ENCODE measurements at regions not wholly inside any gene's neighbourhood (a gene's known extent, or its start where the extent isn't known, plus 50 kb on each side); places are given as distances from the start of the nearest gene placed in this dataset.

DNA sequence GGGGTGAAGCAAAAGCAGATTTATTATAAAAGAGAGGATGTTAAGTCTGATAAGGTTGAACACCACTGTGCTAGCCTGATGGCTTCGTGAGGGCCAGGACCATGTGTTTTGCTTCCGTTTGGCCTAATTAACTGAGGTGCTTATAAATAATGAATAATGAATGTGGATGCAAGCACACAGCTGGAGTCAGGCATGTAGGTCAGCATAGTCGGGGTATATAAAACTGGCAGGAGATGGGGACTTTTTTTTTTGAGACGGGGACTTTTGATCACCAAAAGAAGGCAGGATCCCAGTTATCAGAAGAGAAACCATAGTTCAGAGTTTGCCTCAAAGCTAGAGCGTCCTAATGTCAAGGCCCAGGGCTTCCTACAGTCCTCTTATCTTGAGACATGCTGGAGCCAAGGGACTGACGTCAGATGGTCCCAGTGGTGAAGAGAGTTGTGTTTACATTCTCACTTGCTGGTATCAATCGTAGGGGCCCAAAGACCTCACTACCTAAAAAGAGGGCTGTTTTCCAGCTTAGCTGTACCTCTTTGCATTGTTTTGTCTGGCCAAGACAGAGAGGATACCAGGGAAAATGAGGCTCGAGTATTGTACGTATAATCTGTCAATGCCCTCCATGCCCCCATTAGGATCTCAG, 50.4 kb downstream of the RTL9 start:
- no peak for DNase-seq (ENCODE audit: low read depth in 2 of 2)

DNA sequence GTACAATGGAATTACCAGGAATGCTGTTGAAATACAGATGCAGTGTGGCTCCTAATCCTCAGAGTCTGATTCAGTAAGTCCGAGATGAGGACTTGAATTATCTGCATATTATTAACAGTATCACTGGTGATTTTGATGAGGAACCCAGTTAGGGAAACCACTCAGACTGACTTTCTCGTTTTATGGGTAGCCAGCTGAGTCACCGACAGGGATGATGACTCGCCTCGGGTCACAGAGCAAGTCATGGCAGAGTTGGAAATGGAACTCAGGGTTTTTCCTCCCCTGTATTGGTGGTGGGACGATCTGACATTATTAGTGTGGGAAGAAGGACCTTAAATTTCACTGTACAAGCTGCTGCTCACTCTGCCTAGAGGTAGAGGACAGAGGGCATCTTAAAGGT, 51.3 kb downstream of the RTL9 start:
- no peak for DNase-seq (ENCODE audit: low read depth in 2 of 2)

DNA sequence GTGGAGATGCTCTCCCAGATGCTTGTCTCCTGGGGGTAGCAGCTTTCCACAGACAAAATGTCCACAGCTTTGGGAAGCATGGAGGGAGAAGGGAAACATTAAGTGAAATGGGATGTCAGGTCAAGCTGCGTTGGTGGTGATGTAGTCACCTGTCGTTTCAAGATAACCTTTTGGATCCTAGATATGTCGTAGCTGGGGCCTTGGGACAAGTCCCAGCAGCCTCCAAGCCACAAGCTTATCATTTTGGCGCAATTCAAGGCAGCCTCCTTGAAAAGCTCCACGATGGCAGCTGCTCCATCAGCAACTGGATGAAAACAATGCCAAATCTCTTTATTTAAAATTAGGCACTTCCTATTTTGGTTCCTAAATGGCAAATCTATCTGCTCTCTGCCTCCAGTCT, 52.0 kb downstream of the RTL9 start:
- DNase-seq (ENCODE audit: low read depth in 2 of 2) = no peak

DNA sequence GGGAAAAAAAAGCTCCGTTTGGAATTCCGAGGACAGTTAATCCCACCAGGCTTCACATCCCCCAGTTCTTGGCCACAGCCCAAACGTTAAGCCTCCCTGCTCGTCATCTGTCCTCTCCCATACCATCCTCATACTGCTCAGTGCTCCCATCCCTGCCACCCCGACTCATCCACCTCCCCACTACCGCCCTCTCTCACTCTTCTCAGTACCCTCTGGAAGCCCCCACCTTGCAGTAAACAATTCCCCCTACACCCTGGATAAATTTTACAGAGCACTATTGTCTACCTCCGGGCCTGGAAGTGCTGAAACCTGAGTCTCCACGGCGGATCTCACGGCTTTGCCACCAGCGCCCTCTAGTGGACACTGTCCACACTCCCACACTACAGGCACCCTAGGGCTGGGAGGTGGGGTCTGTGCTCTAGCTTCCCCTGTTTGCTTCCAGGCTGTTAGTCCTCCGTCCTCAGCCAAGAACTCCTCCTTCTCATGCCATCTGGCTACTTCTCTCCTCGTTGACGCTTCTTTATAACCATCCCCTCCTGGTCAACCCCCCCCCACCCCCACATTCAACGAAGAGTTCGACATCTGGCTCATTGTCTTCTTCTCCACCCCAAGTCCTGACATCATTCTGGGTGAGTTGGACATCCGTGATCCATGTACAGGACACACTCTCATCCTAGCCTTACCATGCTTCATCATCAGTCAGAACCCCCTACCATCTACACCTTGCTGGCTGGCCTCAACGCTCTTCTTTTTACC, 54.5 kb downstream of the RTL9 start:
- peak; percentile 31 to 36 for DNase-seq (ENCODE audit: low read depth in 2 of 2)

DNA sequence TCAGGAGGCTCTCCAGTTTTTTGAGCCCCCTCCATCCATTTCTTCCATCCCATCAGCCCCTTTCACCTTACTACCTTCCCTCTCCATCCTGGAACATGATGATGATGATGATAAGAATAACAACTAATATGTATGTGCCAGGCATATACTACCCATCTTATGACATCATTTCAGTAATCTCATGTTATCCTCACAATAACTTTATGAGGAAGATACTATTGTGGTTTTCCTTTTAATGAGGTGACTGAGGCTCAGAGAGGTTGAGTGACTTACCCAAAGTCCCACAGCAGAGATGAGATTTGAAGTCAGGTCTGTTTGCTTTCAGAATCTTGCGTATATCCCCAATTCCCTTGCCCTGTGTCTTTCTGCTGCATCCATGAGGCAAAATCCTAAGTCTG, 55.1 kb downstream of the RTL9 start:
- DNase-seq (ENCODE audit: low read depth in 2 of 2) = no peak

DNA sequence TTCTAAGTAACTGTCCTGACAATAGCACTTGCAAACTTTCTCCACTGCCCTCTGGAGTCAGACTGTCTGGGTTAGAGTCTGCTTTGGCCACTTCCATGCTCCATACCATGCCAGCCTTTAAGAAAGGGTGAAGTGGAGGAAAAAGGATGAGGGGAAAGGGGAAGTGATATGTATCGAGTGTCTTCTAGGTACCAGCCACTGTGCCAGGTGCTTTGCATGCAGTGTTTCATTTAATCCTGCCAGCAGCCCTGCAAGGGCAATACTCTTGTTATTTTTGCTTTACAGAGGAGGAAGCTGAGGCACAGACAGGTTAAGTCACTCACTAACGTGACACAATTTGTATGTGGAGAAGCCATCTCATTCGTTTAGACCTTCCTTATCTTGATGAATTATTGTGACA, 55.6 kb downstream of the RTL9 start:
- DNase-seq (ENCODE audit: low read depth in 2 of 2) = no peak

DNA sequence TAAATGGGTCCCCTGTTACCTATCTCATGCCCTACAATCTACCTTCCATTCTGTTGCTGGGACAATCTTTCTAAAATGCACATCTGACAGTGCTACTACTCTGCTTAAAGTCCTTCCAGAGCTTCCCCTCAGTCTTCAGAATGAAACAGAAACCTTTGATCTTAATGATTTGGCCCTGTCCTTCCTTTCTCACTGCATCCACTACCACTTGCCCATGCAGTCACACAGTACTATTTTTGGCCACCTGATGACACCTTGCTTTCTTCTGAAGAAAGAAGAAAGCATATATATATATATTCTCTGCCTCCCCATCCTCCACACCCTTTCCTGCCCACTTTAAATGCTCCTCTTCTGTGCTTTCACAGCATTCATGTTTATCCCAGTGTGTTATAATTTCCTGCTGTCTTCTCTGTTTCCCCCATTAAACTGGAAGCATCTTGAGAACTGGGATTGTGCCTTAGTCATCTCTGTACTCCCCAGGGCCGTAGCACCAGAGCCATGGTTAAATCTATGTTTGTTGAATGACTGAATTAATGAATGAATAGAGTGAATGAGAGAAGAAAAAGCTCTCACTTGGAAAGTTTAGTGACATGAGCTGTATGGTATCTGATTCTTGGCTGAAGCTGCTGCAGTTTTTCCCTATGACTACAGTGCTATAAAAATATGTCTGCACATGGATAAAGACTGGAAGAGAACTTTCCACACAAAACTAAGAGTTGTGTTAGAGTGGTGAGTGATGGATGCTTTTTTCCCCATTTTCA, 56.2 kb downstream of the RTL9 start:
- DNase-seq (ENCODE audit: low read depth in 2 of 2) = no peak

DNA sequence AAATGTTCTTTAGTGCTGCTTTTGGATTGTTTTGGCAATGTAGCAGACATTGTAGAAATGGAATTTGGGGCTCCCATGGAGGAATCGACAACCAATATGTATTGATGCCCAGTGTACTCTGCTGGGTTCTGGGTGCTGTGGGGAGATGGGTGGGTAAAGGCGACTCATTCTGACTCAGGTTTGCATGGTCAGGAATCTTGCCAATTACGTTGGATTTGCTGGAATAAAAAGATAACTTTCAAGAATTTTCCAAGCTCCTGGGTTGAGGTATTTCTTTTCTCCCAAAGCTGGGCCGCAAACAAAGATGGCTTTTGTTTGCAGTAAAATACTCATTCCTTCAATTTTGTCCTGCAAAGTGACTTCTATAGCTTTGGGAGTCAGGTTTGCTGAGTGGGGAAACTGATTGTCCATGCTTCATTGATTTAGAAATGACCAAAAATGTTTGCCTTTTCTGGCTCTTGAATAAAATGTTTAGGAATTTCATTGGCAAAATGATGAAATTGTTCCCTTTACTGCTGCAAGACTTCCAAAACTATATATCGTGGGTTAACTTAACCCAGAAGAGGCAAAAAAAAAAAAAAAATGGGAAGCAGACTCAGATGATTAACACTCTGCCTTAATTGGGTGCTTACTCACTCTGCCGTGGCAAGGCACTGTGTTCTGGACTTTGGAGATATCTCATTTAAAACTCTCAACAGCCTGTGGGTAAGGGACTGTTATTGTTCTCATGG, 57.0 kb downstream of the RTL9 start:
- DNase-seq (ENCODE audit: low read depth in 2 of 2) = no peak

DNA sequence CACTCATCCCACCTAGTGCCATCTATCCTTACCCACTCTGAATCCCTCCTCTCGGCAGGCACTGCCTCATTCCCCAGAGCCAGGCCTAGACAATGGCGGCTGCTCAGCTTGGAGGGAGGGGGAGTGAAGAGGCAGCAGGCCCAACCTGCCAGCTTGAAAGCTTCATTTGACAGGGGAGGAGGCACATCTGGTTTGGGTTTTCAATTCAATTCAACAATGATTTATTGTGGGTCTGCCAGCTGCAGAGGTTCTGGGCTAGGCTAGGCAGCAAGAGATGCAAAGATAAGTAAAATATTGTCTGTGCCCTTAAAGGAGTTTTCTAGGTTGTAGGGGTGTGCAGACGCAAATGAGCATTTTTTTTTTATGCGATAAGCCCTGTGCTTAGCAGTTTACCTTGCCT, 58.5 kb downstream of the RTL9 start:
- DNase-seq (ENCODE audit: low read depth in 2 of 2) = no peak

DNA sequence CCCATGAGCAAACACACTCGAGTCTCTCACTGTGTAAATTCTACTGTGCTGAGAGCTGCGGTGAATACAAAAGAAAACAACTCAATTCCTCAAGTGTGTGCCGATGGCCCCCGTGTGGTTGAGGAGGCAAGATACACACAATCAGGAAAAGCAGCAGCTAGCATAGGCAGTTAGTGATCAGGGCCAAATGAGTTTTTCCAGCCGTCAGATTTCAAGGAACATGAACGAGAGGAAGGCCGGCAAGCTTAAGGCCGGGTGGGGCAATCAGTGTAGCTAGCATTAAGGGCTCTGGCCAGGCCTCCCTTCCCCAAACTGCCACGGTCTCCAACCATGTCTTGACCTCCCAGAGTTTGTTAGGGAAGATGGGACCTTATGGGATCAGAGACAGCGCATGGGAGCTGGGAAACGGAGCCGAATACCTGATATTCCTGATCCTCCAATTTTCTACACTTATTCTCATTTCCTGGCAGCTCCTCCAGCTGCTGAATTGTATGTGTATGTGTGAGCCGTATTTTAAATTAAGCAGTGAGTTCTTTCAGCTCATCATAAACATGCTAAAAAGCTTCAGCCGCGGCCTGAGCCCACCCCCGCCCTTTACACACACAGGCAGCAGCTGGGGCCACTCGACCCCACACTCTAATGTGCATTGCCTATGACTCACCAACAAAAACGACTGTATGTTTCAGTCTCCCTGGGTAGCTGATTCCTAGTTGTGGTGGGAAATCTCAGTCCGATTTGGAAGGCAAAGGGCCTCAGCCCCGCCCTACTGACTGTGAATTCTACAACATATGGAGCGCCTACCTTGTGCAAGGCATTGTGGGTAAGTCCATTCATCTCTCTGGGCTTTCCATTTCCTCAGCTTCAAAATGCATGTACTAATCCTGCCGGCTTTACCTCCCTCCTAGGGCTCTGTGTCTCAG, 59.9 kb downstream of the RTL9 start:
- DNase-seq (ENCODE audit: low read depth in 2 of 2) = no peak

DNA sequence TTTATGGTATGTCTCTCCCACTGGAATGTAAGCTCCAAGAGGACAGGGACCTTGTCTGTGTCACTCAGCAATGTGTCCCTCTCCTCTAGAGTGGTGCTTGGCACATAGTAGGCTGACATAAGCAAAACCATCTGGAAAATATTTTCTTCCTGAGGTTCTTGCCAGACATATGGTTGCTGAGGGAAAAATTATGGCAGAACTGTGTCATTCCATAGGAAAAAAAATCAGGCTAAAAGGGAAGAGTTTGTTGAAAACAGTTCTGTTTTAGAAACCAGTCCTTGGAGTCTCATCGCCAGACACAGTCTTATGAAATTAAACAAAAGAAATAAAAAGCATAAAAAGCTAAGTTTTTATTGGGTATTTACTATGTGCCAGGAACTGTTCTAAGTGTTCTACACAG, 60.9 kb downstream of the RTL9 start:
- DNase-seq (ENCODE audit: low read depth in 2 of 2) = no peak

DNA sequence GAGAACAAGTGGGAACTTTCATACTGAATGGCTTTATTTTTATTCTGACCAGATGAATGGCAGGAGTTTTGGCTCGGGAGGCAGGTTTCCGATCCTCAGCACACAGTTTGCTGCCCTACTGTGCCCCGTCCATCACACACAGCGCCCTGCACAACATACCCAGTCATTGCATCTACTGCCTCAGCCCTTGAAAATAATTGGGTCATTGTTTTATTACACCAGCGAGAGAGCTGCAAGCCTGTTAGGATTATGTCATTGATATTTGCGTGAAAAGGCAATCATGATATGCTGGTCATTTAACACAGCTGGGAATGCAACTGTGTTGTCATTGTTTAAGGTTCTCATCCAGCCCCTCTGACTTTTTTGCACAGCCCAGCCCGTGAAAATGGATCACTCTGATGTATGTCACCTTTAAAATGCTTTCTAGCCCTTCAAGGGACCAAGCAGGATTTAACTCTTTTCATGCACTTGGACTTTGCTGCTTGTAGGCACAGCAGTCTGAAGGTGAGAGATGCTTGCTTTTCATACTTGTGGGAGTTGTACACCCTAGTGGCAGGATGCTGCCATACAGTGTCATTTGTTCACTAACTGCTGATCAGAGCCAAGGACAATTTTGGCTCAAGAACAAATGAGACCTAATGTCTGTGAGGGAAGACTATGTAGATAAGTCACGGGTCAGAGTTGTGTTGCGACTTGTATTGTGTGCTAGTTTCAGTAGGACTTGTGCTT, 62.3 kb downstream of the RTL9 start:
- no peak for DNase-seq (ENCODE audit: low read depth in 2 of 2)

DNA sequence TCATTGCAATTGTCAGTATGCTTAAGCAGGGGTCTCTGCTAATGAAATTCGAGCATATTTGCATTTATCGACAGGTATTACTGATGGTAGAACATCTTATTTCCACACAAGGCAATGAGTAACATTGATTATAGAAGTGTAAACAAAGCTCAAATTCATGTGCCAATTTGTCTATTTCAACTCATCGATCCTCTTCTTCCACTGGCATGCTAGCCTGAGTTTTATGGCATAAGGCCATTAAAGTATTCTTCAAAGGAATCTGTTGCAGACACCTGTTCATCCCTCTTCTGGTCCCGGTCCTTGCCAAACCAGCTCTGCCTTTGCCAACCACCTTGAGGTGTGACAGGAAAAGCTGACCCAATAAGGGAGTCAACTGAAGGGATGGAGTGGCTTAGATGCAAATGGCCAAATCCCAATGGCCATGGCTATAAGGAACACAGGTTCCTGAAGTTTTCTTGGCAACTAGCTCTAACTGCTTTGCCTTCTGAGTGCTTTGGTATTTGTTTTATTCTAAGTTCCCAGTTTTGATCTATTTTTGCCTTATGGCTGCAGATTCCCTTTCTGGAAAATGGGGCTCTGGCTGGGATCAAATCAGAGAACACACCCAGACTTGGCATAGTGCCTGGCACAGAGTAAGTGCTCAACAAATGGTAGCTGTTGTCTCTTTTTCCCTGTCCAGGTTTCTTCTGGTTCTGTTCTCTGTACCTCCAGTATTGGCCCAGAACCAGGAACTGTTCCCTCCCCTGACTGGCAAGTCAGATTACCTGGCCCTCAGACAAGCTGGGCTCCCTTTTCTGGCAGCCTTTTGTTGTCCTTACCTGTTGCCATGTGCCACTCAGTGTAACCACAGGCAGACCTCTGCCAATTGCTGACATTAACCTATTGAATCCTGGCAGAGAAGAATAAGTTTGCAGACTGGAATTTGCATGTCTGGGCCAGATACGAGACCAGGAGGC, 63.1 kb downstream of the RTL9 start:
- DNase-seq (ENCODE audit: low read depth in 2 of 2) = no peak

DNA sequence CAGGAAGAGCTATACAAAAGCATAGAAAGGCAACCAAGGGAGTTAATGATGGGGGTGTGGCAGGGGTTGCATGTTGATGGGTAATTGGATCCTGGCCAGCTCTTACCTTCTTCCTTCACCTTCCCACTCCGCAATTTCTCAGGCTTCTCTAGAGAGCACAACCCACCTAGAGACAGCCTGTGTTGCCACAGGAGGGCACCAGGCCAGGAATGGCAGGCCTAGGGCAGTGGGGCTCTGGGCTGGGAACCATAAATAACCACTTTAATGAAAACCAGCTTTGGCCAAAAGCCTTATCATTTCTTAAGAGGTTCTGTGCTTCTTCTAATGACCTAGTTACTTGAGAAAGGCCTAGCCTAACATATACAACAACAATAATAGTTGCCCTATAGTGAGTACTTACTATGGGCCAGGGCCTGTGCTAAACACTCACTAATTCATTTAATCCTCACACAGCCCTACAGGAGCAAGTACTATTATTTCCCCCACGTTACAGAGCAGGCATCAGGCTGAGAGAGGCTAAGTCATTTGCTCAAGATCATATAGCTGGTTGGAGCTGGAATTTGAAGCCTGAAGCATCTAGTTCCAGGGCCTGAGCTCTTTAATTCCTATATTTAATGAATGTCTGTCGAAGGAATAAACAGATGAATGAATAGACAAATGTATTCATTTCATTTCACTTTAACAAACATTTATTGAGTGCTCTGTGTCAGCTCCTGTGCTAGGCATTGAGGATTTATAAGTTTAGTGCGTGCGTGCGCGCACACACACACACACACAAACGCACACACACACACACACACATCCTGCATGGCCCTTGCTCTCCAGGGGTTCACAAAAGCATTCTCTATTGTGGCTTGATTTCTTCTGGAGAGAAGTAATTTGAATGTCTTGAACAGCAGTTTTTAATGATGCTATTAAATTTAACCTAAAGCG, 66.8 kb downstream of the RTL9 start:
- no peak for DNase-seq (ENCODE audit: low read depth in 2 of 2)

DNA sequence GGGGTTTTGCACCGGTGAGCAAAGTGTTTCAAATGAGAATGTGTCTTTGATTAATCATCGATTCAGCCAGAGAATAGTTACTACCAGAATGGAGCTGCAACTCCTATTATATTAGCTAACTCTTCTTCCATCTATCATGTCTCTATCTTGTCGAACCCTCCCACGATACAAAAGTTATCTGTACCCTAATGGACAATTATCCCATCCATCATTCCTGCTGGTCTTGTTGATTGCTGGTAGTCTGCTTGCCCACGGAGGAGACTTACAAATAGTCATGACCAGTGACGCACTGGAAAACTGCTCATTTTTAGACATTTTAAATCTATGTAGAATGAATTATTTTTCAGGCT, 67.5 kb downstream of the RTL9 start:
- DNase-seq (ENCODE audit: low read depth in 2 of 2) = no peak

DNA sequence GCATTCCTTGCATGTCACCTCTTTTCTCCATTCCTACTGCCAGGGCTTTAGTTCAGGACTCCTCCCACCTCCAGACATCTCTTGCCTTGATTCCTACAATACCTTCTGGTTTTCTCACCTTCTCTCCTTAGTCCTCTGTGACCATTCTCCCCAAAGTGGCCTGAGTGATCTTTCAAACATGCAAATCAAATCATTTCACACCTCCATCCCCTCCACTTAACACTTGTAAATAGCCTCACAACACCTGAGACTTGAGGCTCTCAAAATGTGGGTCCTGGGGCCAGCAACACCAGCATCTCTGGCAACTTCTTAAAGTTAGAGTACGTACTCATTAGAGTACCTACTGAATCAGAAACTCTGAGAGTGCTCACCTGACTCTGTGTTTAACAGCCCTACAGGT, 68.4 kb downstream of the RTL9 start:
- DNase-seq (ENCODE audit: low read depth in 2 of 2) = no peak

DNA sequence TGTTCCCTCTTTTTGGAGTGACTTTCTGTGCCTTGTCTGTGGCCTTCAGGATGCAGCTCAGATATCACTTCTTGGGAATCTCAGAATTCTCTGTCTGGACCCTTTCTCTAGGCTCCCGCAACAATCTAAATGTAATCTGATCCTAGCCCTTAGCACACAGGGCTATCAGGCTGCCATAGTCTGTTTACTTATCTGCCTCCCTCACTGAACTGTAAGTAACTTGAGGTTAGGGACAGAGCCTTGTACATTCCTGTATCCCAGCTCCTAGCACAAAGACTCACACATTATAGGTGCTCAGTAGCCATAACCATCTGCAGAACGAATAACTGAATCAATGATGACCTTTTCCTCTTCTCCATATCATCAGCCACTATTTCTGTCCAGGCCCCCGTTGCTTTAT, 69.5 kb downstream of the RTL9 start:
- DNase-seq (ENCODE audit: low read depth in 2 of 2) = no peak

DNA sequence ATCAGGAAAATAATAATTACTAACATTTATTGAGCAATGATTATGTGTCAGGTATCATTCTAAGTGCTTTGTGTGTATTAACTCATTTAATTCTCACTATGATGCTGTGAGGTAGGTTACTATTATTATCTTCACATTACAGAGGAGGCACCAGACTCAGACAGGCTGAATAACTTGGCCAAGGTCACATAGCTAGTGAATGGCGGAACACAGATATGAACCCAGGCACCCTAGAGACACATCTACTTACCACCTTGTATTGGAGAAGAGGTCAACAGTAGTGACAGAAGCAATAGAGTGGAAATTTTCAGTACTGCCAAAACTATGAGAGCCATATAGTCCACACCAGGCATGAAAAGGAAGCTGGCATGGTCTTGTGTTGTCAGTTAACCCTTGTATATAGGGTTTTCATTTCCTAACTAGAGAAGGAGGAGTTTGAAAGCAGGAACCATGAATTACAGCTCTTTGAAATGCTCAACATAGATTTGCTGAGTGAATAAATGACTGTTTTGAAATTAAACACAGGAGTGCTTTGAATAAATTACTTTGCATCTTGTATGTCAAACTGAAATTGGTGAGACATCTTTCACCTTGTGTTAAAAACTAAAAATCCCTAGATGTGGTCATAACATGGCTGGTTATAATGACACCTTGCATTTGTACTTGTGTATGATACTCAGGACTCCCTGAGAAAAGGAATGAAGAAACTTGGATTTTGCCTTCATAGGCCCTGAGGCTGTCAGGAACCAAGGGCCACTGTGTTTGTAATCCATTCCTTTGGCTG, 71.8 kb downstream of the RTL9 start:
- DNase-seq (ENCODE audit: low read depth in 2 of 2) = no peak

Data from stimulated activated CD8-positive, alpha-beta memory T cell treated with anti-CD3 and anti-CD28 coated beads, Interleukin-7, amount 100 ng/mL, for 4 hours (primary cell).